Breast epithelium (tissue), 4 donors: ENCODE measurements at regions not wholly inside any gene's neighbourhood (a gene's known extent, or its start where the extent isn't known, plus 50 kb on each side); places are given as distances from the start of the nearest gene placed in this dataset.

Experiments used
- DNase-seq, 2 donors: peaks; one replicate each; pipeline ENCODE4 v3.0.0-alpha.2; 2019; ENCODE audit warnings: low spot score in 2 of 2
- H3K27ac ChIP-seq, 2 donors: fragments of 200-600 bp; sonication (generic) in 1 of 2; one replicate each; pipeline ENCODE4 v1.5.1; 2016 to 2019; ENCODE audit warnings: mild to moderate bottlenecking in 1 of 2
- H3K27me3 ChIP-seq, 2 donors: fragments of 200-600 bp; sonication (generic) in 1 of 2; one replicate each; pipeline versions ENCODE4 v1.5.1 to v1.6.0; 2017 to 2019; ENCODE audit warnings: control low read depth in 1 of 2, mild to moderate bottlenecking in 1 of 2
- H3K36me3 ChIP-seq: fragments of 200-600 bp; one replicate; pipeline ENCODE4 v1.5.1; 2019
- H3K4me1 ChIP-seq, 2 donors: fragments of 200-600 bp; sonication (generic); one replicate each; pipeline ENCODE4 v1.5.1; 2016 to 2019; ENCODE audit warnings: control low read depth in 1 of 2
- H3K4me3 ChIP-seq, 3 donors: fragments of 200-600 bp; sonication (generic); 1 replicate in 2 of 3; 2 replicates in 1 of 3; pipeline ENCODE4 v1.5.1; 2016 to 2019; ENCODE audit warnings: mild to moderate bottlenecking in 3 of 3, moderate library complexity in 2 of 3
- H3K9me3 ChIP-seq, 2 donors: fragments of 200-600 bp; sonication (generic) in 1 of 2; one replicate each; pipeline ENCODE4 v1.5.1; 2016 to 2019; ENCODE audit warnings: control low read depth in 1 of 2
- CTCF ChIP-seq, 3 donors: fragments of 450-650 bp; IDR thresholded peaks; one replicate each; pipeline ENCODE4 v1.5.1; 2016 to 2017; ENCODE audit warnings: antibody characterized with exemption in 3 of 3, mild to moderate bottlenecking in 3 of 3, moderate library complexity in 3 of 3
- POLR2A ChIP-seq: fragments of 450-650 bp; IDR thresholded peaks from one replicate; pipeline ENCODE4 v1.6.1; 2016; ENCODE audit warnings: antibody characterized with exemption, mild to moderate bottlenecking, moderate library complexity
- POLR2AphosphoS5 ChIP-seq, 3 donors: sonication (generic); formaldehyde crosslinking; IDR thresholded peaks; one replicate each; pipeline ENCODE4 v1.6.1; 2017; ENCODE audit warnings: antibody characterized with exemption in 3 of 3
- intact Hi-C: fragments of 100-400 bp; cut with DNase I; formaldehyde crosslinking; loops from one replicate; pipeline ENCODE4 v1.15.1; 2023; ENCODE audit warnings: low total_unique reads

GRCh38 chr19:31496076-31496475 is 146.8 kb upstream of the TSHZ3 start:
- intact Hi-C loops = no loop called here
- no peak overlapping the region for H3K27ac ChIP-seq
- no peak for TF ChIP-seq CTCF (IDR thresholded peaks at IDR 0.05)
- TF ChIP-seq POLR2AphosphoS5 (IDR thresholded peaks at IDR 0.05) = no peak
- TF ChIP-seq POLR2A = no peak
- H3K4me1 ChIP-seq = no peaks in the 10 kb centered on the region
- no peaks in the 10 kb centered on the region for H3K36me3 ChIP-seq
- H3K9me3 ChIP-seq = no peaks in the 10 kb centered on the region
- H3K4me3 ChIP-seq = no peak overlapping the region
- no peaks in the 10 kb centered on the region for H3K27me3 ChIP-seq
- DNase-seq = no peak

GRCh38 chr19:31497709-31498108 is 148.5 kb upstream of the TSHZ3 start:
- TF ChIP-seq POLR2AphosphoS5 (IDR thresholded peaks at IDR 0.05) = no peak
- TF ChIP-seq POLR2A = no peak
- no peak for TF ChIP-seq CTCF (IDR thresholded peaks at IDR 0.05)
- no peaks in the 10 kb centered on the region for H3K9me3 ChIP-seq
- intact Hi-C loops = no loop called here
- no peak overlapping the region for H3K27ac ChIP-seq
- no peaks in the 10 kb centered on the region for H3K4me1 ChIP-seq
- H3K4me3 ChIP-seq = no peak overlapping the region
- no peaks in the 10 kb centered on the region for H3K36me3 ChIP-seq
- DNase-seq = no peak
- H3K27me3 ChIP-seq = no peaks in the 10 kb centered on the region

- TF ChIP-seq POLR2A (no peak), CTCF (IDR thresholded peaks at IDR 0.05) (no peak), POLR2AphosphoS5 (IDR thresholded peaks at IDR 0.05) (no peak)
- Histone ChIP-seq H3K4me3 (no peak overlapping the region), H3K27me3 (peaks cover 0 to 3% of the 10 kb centered on the region in 2 donors), H3K4me1 (no peaks in the 10 kb centered on the region), H3K9me3 (no peaks in the 10 kb centered on the region), H3K27ac (no peak overlapping the region), H3K36me3 (no peaks in the 10 kb centered on the region)
- DNase-seq = no peak
- intact Hi-C loops = no loop called here
Measured at GRCh38 chr19:31498781-31499180, 149.5 kb upstream of the TSHZ3 start.

GRCh38 chr19:31499281-31500196 is 150.3 kb upstream of the TSHZ3 start:
- no peak overlapping the region for H3K27ac ChIP-seq
- no peaks in the 10 kb centered on the region for H3K4me1 ChIP-seq
- H3K9me3 ChIP-seq = no peaks in the 10 kb centered on the region
- no peaks in the 10 kb centered on the region for H3K36me3 ChIP-seq
- peaks cover 0 to 3% of the 10 kb centered on the region in 2 donors for H3K27me3 ChIP-seq
- intact Hi-C loops = loop anchor here (10.0 kb wide), 1 partner anchor 885 kb away; no protein-coding TSS in a partner anchor
- no peak overlapping the region for H3K4me3 ChIP-seq
- no peak for TF ChIP-seq CTCF (IDR thresholded peaks at IDR 0.05)
- no peak for TF ChIP-seq POLR2AphosphoS5 (IDR thresholded peaks at IDR 0.05)
- TF ChIP-seq POLR2A = no peak
- DNase-seq = no peak

GRCh38 chr19:31500197-31500830 is 151.1 kb upstream of the TSHZ3 start:
- TF ChIP-seq CTCF (IDR thresholded peaks at IDR 0.05) (no peak), POLR2A (no peak), POLR2AphosphoS5 (IDR thresholded peaks at IDR 0.05) (no peak)
- no peak overlapping the region for H3K27ac ChIP-seq
- H3K36me3 ChIP-seq = no peaks in the 10 kb centered on the region
- no peaks in the 10 kb centered on the region for H3K4me1 ChIP-seq
- no peak overlapping the region for H3K4me3 ChIP-seq
- peaks cover 0 to 3% of the 10 kb centered on the region in 2 donors for H3K27me3 ChIP-seq
- intact Hi-C loops = loop anchor here (10.0 kb wide), 1 partner anchor 886 kb away; no protein-coding TSS in a partner anchor
- no peak for DNase-seq
- no peaks in the 10 kb centered on the region for H3K9me3 ChIP-seq
